Lower leg skin (tissue), 4 donors: ENCODE measurements at regions not wholly inside any gene's neighbourhood (a gene's known extent, or its start where the extent isn't known, plus 50 kb on each side); places are given as distances from the start of the nearest gene placed in this dataset.
A peak's percentile ranks its signal among the peaks of the same experiment; 100 is the strongest.
"Not testable (repeated sequence)": the region's sequence is repeated elsewhere in the genome, so short reads cannot be mapped to it uniquely, and the experiment has no call there.

Experiments
- DNase-seq, 2 donors: peaks; one replicate each; pipeline ENCODE4 v3.0.0-alpha.2; 2019; ENCODE audit warnings: low spot score in 2 of 2
- H3K4me3 ChIP-seq: fragments of 200-600 bp; sonication (generic); 2 replicates; pipeline ENCODE4 v1.5.1; 2017; ENCODE audit warnings: mild to moderate bottlenecking, low read depth; ENCODE audit not compliant: poor library complexity, severe bottlenecking
- POLR2A ChIP-seq, 2 donors: fragments of 450-650 bp; IDR thresholded peaks; one replicate each; pipeline ENCODE4 v1.6.1; 2016 to 2017; ENCODE audit warnings: antibody characterized with exemption in 2 of 2, mild to moderate bottlenecking in 1 of 2, moderate library complexity in 1 of 2
- WGBS, 2 donors: methylation state at CpG; one replicate each; pipeline ENCODE4 v1.1.5; 2018; 5-methylcytosine and 5-hydroxymethylcytosine counted together
- intact Hi-C: fragments of 100-400 bp; cut with DNase I; formaldehyde crosslinking; loops from one replicate; pipeline ENCODE4 v1.15.0; 2023; ENCODE audit warnings: low total_unique reads
- TF ChIP-seq, protein P1 (sequence below), 3 donors: fragments of 450-650 bp; IDR thresholded peaks; one replicate each; pipeline ENCODE4 v1.5.1; 2016; ENCODE audit warnings: antibody characterized with exemption in 3 of 3, mild to moderate bottlenecking in 3 of 3, moderate library complexity in 2 of 3

DNA sequence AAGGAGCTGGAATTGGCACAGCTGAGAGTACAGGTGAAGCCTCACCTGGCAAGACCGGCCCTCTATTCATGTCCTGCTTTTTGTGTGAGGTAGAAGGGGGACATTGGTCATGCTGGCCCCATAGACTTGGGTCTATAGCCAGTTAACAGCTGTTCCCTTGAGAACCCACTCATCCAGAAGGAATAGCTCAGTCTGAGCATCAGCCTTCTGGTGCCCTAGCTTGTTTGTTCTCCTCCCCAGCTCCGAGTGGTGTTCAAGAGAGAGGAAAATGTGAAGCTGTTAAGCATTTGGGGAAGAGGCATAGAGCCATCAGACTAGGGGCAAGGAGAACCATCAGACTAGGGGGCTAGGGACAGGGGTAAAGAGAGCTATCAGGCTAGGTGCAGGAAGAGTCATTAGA is 290.9 kb downstream of the SIPA1L2 start:
- no peak for DNase-seq
- WGBS, 2 donors, result 44 to 72% methylated on average over 2 of the region's 2 CpGs
- intact Hi-C loops, result no loop called here

DNA sequence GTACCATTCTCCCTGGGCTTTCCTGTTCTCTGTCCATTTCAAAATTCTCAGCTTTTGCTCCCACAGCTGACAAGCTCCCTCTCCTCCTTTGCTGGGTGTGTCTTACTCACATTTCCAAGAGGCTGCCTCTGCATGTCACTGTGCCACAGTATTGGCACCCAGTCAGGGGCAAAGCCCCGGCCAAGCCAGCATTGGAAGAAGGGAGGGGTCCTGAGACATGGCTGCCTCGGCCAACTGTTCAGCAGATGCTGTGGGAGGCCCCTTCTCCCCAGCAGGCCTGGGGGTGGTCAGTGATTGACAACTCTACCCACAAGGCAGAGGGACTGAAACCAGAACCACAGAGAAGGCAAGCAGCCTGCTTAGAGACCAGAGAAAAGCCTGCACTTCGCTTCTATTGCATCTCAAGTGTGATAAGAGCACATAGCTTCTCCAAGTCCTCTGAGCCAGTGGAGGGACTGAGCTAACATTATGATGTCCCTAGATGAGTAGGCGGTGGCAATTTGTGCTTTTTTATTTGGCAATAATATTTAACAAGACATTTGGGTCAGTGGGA is 294.1 kb downstream of the SIPA1L2 start:
- DNase-seq, result no peak
- no peak overlapping the region for H3K4me3 ChIP-seq
- TF ChIP-seq, protein P1, sequence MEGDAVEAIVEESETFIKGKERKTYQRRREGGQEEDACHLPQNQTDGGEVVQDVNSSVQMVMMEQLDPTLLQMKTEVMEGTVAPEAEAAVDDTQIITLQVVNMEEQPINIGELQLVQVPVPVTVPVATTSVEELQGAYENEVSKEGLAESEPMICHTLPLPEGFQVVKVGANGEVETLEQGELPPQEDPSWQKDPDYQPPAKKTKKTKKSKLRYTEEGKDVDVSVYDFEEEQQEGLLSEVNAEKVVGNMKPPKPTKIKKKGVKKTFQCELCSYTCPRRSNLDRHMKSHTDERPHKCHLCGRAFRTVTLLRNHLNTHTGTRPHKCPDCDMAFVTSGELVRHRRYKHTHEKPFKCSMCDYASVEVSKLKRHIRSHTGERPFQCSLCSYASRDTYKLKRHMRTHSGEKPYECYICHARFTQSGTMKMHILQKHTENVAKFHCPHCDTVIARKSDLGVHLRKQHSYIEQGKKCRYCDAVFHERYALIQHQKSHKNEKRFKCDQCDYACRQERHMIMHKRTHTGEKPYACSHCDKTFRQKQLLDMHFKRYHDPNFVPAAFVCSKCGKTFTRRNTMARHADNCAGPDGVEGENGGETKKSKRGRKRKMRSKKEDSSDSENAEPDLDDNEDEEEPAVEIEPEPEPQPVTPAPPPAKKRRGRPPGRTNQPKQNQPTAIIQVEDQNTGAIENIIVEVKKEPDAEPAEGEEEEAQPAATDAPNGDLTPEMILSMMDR (IDR thresholded peaks at IDR 0.05), result no peak
- no peak for TF ChIP-seq POLR2A (IDR thresholded peaks at IDR 0.05)
- 41 to 56% methylated on average over 4 of the region's 4 CpGs for WGBS, 2 donors
- intact Hi-C loops, result no loop called here

More for the DNA sequence above, 290.9 kb downstream of the SIPA1L2 start:
- no peak for TF ChIP-seq POLR2A (IDR thresholded peaks at IDR 0.05)
- TF ChIP-seq, protein P1 (IDR thresholded peaks at IDR 0.05), result no peak
- no peak overlapping the region for H3K4me3 ChIP-seq

DNA sequence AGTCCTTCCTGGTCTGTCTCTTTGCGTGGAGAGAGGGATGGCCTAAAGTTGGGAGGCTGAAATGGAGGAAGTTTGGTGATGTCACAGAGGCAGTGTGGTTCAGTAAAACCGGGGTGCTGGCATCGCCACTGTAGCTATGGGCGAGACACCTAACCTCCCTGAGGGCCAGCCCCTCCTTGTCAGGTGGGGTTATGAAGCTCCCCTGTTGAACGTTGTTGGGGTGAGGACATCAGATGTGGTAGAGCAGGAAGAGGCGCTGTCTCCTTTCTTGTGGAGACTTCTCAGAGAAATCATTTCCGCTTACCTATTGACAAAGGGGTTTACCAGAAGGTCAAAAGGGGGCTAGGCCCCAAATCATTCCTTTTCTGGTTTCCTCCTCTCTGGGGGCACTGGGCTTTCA is 294.7 kb downstream of the SIPA1L2 start:
- DNase-seq, result no peak
- TF ChIP-seq, protein P1 (IDR thresholded peaks at IDR 0.05), result no peak
- TF ChIP-seq POLR2A (IDR thresholded peaks at IDR 0.05), result no peak
- WGBS, 2 donors, result 72 to 74% methylated on average over 7 of the region's 7 CpGs
- intact Hi-C loops, result no loop called here
- H3K4me3 ChIP-seq, result no peak overlapping the region

DNA sequence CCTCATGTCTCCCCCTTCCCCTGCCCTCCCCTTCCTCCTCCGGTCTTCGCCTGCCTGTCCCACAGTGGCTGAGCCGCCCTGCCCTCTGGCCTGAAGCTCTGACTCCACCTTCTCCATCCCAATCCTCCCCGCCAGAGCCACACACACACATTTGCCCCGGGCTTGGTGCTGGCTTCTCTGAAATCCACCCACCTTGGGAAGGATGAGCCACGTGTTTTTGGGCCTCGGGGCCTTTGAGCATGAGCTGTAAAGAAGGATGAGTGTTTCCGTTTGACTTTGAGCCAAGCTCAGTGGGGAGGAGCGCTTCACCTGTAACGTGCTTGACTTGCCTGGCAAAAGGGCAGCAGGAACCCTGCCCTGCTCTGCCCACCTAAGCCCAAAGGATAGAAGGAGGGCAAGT is 295.1 kb downstream of the SIPA1L2 start:
- TF ChIP-seq, protein P1 (IDR thresholded peaks at IDR 0.05), result no peak
- TF ChIP-seq POLR2A (IDR thresholded peaks at IDR 0.05), result no peak
- intact Hi-C loops, result no loop called here
- WGBS, 2 donors, result 45 to 58% methylated on average over 10 of the region's 10 CpGs
- peak in 1 of 2 donors; percentile 63 for DNase-seq
- no peak overlapping the region for H3K4me3 ChIP-seq

DNA sequence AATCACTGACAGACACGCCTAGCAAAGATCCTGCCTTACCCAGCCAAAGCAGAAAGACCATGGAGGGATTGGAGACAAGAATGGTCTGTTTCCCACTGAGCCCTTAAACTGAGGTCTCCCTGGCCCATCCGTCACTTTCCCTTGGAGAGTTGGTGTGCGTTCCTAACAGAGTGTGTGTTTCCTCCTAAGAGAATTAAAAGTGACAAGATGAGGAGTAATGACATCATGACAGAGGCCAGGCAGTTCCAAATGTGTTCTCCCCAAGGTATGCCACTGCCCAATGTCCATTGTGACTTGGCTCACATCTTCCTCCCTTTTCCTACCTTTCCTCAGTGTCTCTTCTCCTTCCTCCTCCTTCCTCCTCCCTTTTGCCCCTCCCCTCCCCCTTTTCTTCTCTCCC is 295.7 kb downstream of the SIPA1L2 start:
- no peak for TF ChIP-seq POLR2A (IDR thresholded peaks at IDR 0.05)
- TF ChIP-seq, protein P1 (IDR thresholded peaks at IDR 0.05), result no peak
- intact Hi-C loops, result no loop called here
- 57 to 72% methylated on average over 3 of the region's 3 CpGs for WGBS, 2 donors
- no peak for DNase-seq
- no peak overlapping the region for H3K4me3 ChIP-seq

DNA sequence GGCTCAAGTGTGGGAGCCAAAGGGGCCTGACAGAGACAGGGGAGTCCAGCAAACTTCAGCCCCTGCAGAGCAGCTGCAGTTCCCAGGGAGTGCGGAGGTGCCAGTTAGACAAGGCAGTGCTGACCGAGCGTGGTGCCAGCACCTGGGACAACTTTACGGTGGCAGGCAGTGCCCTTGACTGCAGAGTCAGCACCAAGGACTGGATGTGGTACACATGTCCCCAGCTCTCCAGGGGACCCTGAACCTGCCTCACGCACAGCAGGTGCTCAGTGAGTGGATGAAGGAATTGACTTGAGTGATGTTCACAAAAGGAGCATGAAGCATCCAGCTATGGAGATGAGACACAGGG is 296.5 kb downstream of the SIPA1L2 start:
- no peak for DNase-seq
- TF ChIP-seq, protein P1 (IDR thresholded peaks at IDR 0.05), result no peak
- TF ChIP-seq POLR2A (IDR thresholded peaks at IDR 0.05), result no peak
- intact Hi-C loops, result no loop called here
- H3K4me3 ChIP-seq, result no peak overlapping the region
- WGBS, 2 donors, result 95 to 100% methylated on average over 5 of the region's 5 CpGs

DNA sequence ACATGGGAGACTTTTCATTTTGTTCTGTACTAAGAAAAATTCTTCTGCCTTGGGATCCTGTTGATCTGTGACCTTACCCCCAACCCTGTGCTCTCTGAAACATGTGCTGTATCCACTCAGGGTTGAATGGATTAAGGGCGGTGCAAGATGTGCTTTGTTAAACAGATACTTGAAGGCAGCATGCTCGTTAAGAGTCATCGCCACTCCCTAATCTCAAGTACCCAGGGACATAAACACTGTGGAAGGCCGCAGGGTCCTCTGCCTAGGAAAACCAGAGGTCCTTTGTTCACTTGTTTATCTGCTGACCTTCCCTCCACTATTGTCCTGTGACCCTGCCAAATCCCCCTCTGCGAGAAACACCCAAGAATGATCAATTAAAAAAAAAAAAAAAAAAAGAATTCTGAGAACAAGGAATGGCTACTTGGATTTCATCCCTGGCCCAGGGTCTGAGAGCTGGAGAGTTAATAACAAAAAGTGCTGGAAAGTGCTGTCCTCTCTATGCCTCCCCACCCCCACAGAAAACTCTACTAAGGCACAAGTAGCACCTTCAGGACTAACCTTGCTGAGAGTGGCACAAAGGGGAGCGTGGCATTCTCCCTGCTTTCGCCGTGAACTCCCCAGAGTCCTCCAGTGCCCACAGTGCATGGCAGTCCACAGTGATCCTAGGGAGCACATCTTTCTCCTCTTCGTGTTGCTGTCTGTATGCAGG is 297.1 kb downstream of the SIPA1L2 start:
- intact Hi-C loops, DNase-seq, H3K4me3 ChIP-seq: not testable (repeated sequence)
- WGBS, 2 donors, result 73 to 82% methylated on average over 8 of the region's 9 CpGs
